Natural killer cell treated with Interleukin-12 subunit alpha and Interleukin-12 subunit beta and Interleukin-15 and Interleukin-18, amount 100 ng/mL, for 72 hours (primary cell): ENCODE measurements at regions not wholly inside any gene's neighbourhood (a gene's known extent, or its start where the extent isn't known, plus 50 kb on each side); places are given as distances from the start of the nearest gene placed in this dataset.

Experiments
- ATAC-seq, 2 donors: fragments of 150-1000 bp; cut with Tn5 transposase in 1 of 2; sonication (Bioruptor Pico), chemical (Tn5 transposase) in 1 of 2; 2 replicates each; pipeline ENCODE4 v1.10.0; 2021
- DNase-seq: peaks from one replicate; pipeline ENCODE4 v3.0.0; 2022; ENCODE audit warnings: low spot score
- H3K27ac Mint-ChIP-seq, 2 donors: 1 replicate in 1 of 2; 2 replicates in 1 of 2; pipeline ENCODE4 v1.8.0; 2022; ENCODE audit warnings: mixed read lengths in 2 of 2, mild to moderate bottlenecking in 1 of 2, moderate library complexity in 1 of 2
- H3K27me3 Mint-ChIP-seq, 2 donors: 1 replicate in 1 of 2; 2 replicates in 1 of 2; pipeline ENCODE4 v1.8.0; 2022; ENCODE audit warnings: mixed read lengths in 2 of 2
- H3K36me3 Mint-ChIP-seq: one replicate; pipeline ENCODE4 v1.8.0; 2022; ENCODE audit warnings: mixed read lengths
- H3K4me1 Mint-ChIP-seq, 2 donors: 1 replicate in 1 of 2; 2 replicates in 1 of 2; pipeline ENCODE4 v1.8.0; 2022; ENCODE audit warnings: low read depth in 2 of 2, mixed read lengths in 2 of 2, mild to moderate bottlenecking in 1 of 2
- H3K4me3 Mint-ChIP-seq: one replicate; pipeline ENCODE4 v1.8.0; 2022; ENCODE audit warnings: mixed read lengths
- H3K9me3 Mint-ChIP-seq: 2 replicates; pipeline ENCODE4 v1.8.0; 2022; ENCODE audit warnings: mixed read lengths

- Mint-ChIP-seq H3K4me3 (no peak overlapping the region), H3K36me3 (no peaks in the 10 kb centered on the region), H3K9me3 (no peaks in the 10 kb centered on the region), H3K27me3 (peaks cover 7 to 9% of the 10 kb centered on the region in 2 donors), H3K4me1 (no peaks in the 10 kb centered on the region), H3K27ac (no peak overlapping the region)
- no peak for DNase-seq
- ATAC-seq = no peak
Observed at GRCh38 chr14:101473795-101474562, 87.3 kb upstream of the DIO3 start.

GRCh38 chr14:101474563-101475455 is 86.5 kb upstream of the DIO3 start:
- H3K4me3 Mint-ChIP-seq = no peak overlapping the region
- H3K4me1 Mint-ChIP-seq = no peaks in the 10 kb centered on the region
- ATAC-seq = no peak
- H3K27ac Mint-ChIP-seq = no peak overlapping the region
- H3K36me3 Mint-ChIP-seq = no peaks in the 10 kb centered on the region
- peaks cover 7 to 9% of the 10 kb centered on the region in 2 donors for H3K27me3 Mint-ChIP-seq
- no peak for DNase-seq
- H3K9me3 Mint-ChIP-seq = no peaks in the 10 kb centered on the region

- Mint-ChIP-seq H3K27me3 (peaks cover 7 to 9% of the 10 kb centered on the region in 2 donors), H3K4me3 (no peak overlapping the region), H3K9me3 (no peaks in the 10 kb centered on the region), H3K36me3 (no peaks in the 10 kb centered on the region), H3K4me1 (no peaks in the 10 kb centered on the region), H3K27ac (no peak overlapping the region)
- ATAC-seq (no peak), DNase-seq (no peak)
Observed at GRCh38 chr14:101475456-101476257, 85.6 kb upstream of the DIO3 start.

GRCh38 chr14:101476258-101476915 is 84.9 kb upstream of the DIO3 start:
- no peaks in the 10 kb centered on the region for H3K36me3 Mint-ChIP-seq
- H3K27ac Mint-ChIP-seq = no peak overlapping the region
- H3K9me3 Mint-ChIP-seq = no peaks in the 10 kb centered on the region
- ATAC-seq = peak in 1 of 2 donors; percentile 21
- H3K4me1 Mint-ChIP-seq = no peaks in the 10 kb centered on the region
- DNase-seq = no peak
- peaks cover 10 to 15% of the 10 kb centered on the region in 2 donors for H3K27me3 Mint-ChIP-seq
- H3K4me3 Mint-ChIP-seq = no peak overlapping the region

DNA sequence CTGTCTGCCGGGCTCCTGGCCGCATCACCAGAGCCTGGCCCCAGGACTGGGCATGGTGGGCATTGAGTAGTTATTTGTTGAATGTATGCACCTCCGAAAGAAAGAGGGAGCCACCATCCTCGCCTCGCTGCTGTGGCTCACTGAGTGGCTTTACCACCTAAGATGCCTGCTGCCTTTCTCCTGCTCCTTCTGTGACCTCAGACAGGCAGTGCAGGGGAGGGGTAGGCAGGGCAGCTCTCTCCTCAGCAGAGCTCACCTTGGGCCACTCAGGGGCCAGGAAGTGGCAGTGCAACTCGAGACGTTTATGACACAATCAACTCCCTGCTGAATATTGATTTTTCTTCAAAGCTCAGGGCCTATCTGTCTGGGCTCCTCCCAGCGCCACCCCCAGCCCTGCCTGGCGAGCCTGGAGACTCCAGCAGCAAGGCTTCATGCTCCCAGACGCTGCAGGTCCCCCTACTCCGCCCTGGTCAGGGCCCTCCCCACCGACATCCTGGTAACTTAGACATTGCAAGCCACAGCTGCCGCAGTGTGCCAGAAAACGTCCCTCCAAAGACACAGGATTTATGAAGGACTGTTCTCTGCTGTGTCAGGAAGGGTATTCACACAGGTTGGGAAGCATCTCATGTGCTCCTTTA is 84.3 kb upstream of the DIO3 start:
- Mint-ChIP-seq H3K27ac (no peak overlapping the region), H3K4me3 (no peak overlapping the region), H3K4me1 (no peaks in the 10 kb centered on the region), H3K27me3 (peaks cover 8 to 17% of the 10 kb centered on the region in 2 donors), H3K9me3 (no peaks in the 10 kb centered on the region), H3K36me3 (no peaks in the 10 kb centered on the region)
- DNase-seq (no peak), ATAC-seq (no peak)

DNA sequence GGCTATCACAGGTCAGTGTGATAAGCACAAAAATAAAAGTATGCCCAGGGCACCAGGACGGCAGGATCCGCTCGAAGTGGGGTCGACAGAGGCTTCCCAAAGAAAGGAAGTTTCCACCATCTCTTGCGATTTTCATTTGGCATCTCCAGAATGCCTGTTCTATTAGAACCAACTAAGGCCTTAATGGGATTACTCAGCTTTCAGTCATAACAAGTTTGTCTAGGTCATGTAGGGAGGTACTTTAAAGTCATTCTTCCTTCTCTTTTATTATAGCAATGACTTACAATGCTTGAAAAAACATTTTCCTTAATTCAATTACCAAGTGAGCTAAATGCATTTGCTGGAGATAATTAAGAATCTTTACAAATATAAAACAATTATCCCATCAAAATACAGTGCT is 83.6 kb upstream of the DIO3 start:
- Mint-ChIP-seq H3K4me1 (no peaks in the 10 kb centered on the region), H3K36me3 (peaks cover 3% of the 10 kb centered on the region), H3K27me3 (peaks cover 12 to 21% of the 10 kb centered on the region in 2 donors), H3K4me3 (no peak overlapping the region), H3K9me3 (no peaks in the 10 kb centered on the region), H3K27ac (no peak overlapping the region)
- DNase-seq (no peak), ATAC-seq (no peak)

DNA sequence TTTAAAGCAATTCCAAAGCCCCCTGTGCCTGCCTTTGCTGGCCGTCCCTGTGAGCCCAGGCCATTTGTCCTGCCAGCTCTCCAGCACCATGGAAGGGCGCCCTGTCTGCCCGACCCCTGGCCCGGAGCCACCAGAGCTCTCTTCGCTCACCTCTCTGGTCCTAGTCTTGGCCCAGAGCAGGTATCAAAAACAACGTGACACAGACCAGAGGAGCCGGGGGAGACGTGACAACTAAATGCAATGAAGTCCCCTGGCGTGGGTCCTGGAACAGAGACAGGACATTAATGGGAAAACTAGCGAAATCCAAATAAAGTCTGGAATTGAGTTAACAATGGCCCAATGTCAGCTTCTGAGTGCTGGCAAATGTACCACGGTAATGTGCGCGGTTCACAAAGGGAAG is 83.2 kb upstream of the DIO3 start:
- no peak for ATAC-seq
- H3K9me3 Mint-ChIP-seq = peaks cover under 1% of the 10 kb centered on the region
- H3K27me3 Mint-ChIP-seq = peaks cover 15 to 26% of the 10 kb centered on the region in 2 donors
- H3K4me3 Mint-ChIP-seq = no peak overlapping the region
- no peak overlapping the region for H3K27ac Mint-ChIP-seq
- peaks cover 7% of the 10 kb centered on the region for H3K36me3 Mint-ChIP-seq
- H3K4me1 Mint-ChIP-seq = no peaks in the 10 kb centered on the region
- DNase-seq = no peak

GRCh38 chr14:101478796-101479410 is 82.4 kb upstream of the DIO3 start:
- peaks cover 5% of the 10 kb centered on the region for H3K9me3 Mint-ChIP-seq
- H3K27ac Mint-ChIP-seq = no peak overlapping the region
- peaks cover 14% of the 10 kb centered on the region for H3K36me3 Mint-ChIP-seq
- H3K4me1 Mint-ChIP-seq = no peaks in the 10 kb centered on the region
- DNase-seq (no peak), ATAC-seq (no peak)
- peaks cover 23 to 34% of the 10 kb centered on the region in 2 donors for H3K27me3 Mint-ChIP-seq
- H3K4me3 Mint-ChIP-seq = no peak overlapping the region

GRCh38 chr14:101480022-101480746 is 81.1 kb upstream of the DIO3 start:
- Mint-ChIP-seq H3K36me3 (peaks cover 19% of the 10 kb centered on the region), H3K9me3 (peaks cover 9% of the 10 kb centered on the region), H3K27ac (no peak overlapping the region), H3K4me3 (no peak overlapping the region), H3K4me1 (no peaks in the 10 kb centered on the region), H3K27me3 (peaks cover 32 to 43% of the 10 kb centered on the region in 2 donors)
- ATAC-seq (no peak), DNase-seq (no peak)

- peaks cover 9% of the 10 kb centered on the region for H3K9me3 Mint-ChIP-seq
- H3K27ac Mint-ChIP-seq = no peak overlapping the region
- ATAC-seq (no peak), DNase-seq (no peak)
- peaks cover 19% of the 10 kb centered on the region for H3K36me3 Mint-ChIP-seq
- H3K4me1 Mint-ChIP-seq = no peaks in the 10 kb centered on the region
- H3K27me3 Mint-ChIP-seq = peaks cover 35 to 50% of the 10 kb centered on the region in 2 donors
- no peak overlapping the region for H3K4me3 Mint-ChIP-seq
Observed at GRCh38 chr14:101480747-101481530, 80.4 kb upstream of the DIO3 start.

- Mint-ChIP-seq H3K36me3 (peaks cover 20% of the 10 kb centered on the region), H3K9me3 (peaks cover 9% of the 10 kb centered on the region), H3K27me3 (peaks cover 34 to 50% of the 10 kb centered on the region in 2 donors), H3K4me1 (no peaks in the 10 kb centered on the region), H3K4me3 (no peak overlapping the region), H3K27ac (no peak overlapping the region)
- no peak for ATAC-seq
- DNase-seq = no peak
Observed at GRCh38 chr14:101481557-101481956, 79.7 kb upstream of the DIO3 start.
